HL-60 (cell line): ENCODE measurements at regions not wholly inside any gene's neighbourhood (a gene's known extent, or its start where the extent isn't known, plus 50 kb on each side); places are given as distances from the start of the nearest gene placed in this dataset.

Source experiments
- DNase-seq, 2 experiments: peaks; one replicate each; pipeline ENCODE4 v3.0.0-alpha.2; 2010 to 2020; ENCODE audit warnings: low read depth in 1 of 2, low spot score in 1 of 2
- H3K27ac ChIP-seq: fragments of 250-450 bp; sonication (Bioruptor Pico); replicated peaks from 2 replicates; pipeline ENCODE4 v1.5.1; 2020; ENCODE audit warnings: mild to moderate bottlenecking, moderate library complexity
- H3K27me3 ChIP-seq: fragments of 250-450 bp; sonication (Bioruptor Pico); 2 replicates; pipeline ENCODE4 v1.5.1; 2021; ENCODE audit warnings: mild to moderate bottlenecking, moderate library complexity; ENCODE audit not compliant: insufficient read depth, poor library complexity, severe bottlenecking
- H3K4me3 ChIP-seq: replicated peaks from 2 replicates; pipeline ENCODE4 v1.5.1; 2011; ENCODE audit warnings: mild to moderate bottlenecking, control low read depth, low read length; ENCODE audit not compliant: insufficient read depth
- GABPA ChIP-seq: IDR thresholded peaks from 2 replicates; pipeline ENCODE4 v1.6.1; 2012; ENCODE audit warnings: low read depth
- POLR2AphosphoS5 ChIP-seq: IDR thresholded peaks from 2 replicates; pipeline ENCODE4 v1.6.1; 2012; ENCODE audit warnings: low read depth
- SPI1 ChIP-seq: IDR thresholded peaks from 2 replicates; pipeline ENCODE4 v1.6.1; 2012; ENCODE audit warnings: low read depth, mild to moderate bottlenecking, borderline replicate concordance
- TF ChIP-seq, protein P1 (sequence below): IDR thresholded peaks from 2 replicates; pipeline ENCODE4 v1.6.1; 2012; ENCODE audit warnings: low read depth; ENCODE audit not compliant: insufficient replicate concordance
- TF ChIP-seq, protein P2 (sequence below): IDR thresholded peaks from one replicate; pipeline ENCODE4 v1.5.1; 2011; ENCODE audit warnings: low read length, control low read depth, inconsistent platforms; ENCODE audit not compliant: insufficient read depth

- no peaks in the 10 kb centered on the region for H3K27me3 ChIP-seq
- TF ChIP-seq GABPA (no peak), SPI1 (no peak), POLR2AphosphoS5 (no peak)
- TF ChIP-seq, protein P1, sequence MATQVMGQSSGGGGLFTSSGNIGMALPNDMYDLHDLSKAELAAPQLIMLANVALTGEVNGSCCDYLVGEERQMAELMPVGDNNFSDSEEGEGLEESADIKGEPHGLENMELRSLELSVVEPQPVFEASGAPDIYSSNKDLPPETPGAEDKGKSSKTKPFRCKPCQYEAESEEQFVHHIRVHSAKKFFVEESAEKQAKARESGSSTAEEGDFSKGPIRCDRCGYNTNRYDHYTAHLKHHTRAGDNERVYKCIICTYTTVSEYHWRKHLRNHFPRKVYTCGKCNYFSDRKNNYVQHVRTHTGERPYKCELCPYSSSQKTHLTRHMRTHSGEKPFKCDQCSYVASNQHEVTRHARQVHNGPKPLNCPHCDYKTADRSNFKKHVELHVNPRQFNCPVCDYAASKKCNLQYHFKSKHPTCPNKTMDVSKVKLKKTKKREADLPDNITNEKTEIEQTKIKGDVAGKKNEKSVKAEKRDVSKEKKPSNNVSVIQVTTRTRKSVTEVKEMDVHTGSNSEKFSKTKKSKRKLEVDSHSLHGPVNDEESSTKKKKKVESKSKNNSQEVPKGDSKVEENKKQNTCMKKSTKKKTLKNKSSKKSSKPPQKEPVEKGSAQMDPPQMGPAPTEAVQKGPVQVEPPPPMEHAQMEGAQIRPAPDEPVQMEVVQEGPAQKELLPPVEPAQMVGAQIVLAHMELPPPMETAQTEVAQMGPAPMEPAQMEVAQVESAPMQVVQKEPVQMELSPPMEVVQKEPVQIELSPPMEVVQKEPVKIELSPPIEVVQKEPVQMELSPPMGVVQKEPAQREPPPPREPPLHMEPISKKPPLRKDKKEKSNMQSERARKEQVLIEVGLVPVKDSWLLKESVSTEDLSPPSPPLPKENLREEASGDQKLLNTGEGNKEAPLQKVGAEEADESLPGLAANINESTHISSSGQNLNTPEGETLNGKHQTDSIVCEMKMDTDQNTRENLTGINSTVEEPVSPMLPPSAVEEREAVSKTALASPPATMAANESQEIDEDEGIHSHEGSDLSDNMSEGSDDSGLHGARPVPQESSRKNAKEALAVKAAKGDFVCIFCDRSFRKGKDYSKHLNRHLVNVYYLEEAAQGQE: no peak
- TF ChIP-seq, protein P2, sequence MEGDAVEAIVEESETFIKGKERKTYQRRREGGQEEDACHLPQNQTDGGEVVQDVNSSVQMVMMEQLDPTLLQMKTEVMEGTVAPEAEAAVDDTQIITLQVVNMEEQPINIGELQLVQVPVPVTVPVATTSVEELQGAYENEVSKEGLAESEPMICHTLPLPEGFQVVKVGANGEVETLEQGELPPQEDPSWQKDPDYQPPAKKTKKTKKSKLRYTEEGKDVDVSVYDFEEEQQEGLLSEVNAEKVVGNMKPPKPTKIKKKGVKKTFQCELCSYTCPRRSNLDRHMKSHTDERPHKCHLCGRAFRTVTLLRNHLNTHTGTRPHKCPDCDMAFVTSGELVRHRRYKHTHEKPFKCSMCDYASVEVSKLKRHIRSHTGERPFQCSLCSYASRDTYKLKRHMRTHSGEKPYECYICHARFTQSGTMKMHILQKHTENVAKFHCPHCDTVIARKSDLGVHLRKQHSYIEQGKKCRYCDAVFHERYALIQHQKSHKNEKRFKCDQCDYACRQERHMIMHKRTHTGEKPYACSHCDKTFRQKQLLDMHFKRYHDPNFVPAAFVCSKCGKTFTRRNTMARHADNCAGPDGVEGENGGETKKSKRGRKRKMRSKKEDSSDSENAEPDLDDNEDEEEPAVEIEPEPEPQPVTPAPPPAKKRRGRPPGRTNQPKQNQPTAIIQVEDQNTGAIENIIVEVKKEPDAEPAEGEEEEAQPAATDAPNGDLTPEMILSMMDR: no peak
- H3K27ac ChIP-seq: no peak overlapping the region
- no peak overlapping the region for H3K4me3 ChIP-seq
- no peak for DNase-seq
These were observed 111.6 kb upstream of the NWD2 start for GRCh38 chr4:37132975-37133360.

- Histone ChIP-seq H3K27ac (no peak overlapping the region), H3K27me3 (no peaks in the 10 kb centered on the region)
- TF ChIP-seq, protein P2: no peak
- TF ChIP-seq, protein P1: no peak
- TF ChIP-seq POLR2AphosphoS5 (no peak), GABPA (no peak), SPI1 (no peak)
These were observed 106.4 kb upstream of the NWD2 start for GRCh38 chr4:37138019-37138653.

GRCh38 chr4:37138789-37139188 lies 105.8 kb upstream of the NWD2 start:
- Histone ChIP-seq H3K27me3 (no peaks in the 10 kb centered on the region), H3K4me3 (no peak overlapping the region), H3K27ac (no peak overlapping the region)
- TF ChIP-seq SPI1: no peak
- TF ChIP-seq, protein P2: no peak
- no peak for TF ChIP-seq GABPA
- no peak for TF ChIP-seq POLR2AphosphoS5
- TF ChIP-seq, protein P1: no peak
- no peak for DNase-seq

More at GRCh38 chr4:37138019-37138653, 106.4 kb upstream of the NWD2 start:
- no peak overlapping the region for H3K4me3 ChIP-seq
- no peak for DNase-seq
